ENCODE measurements at regions not wholly inside any gene's neighbourhood (a gene's known extent, or its start where the extent isn't known, plus 50 kb on each side); places are given as distances from the start of the nearest gene placed in this dataset.
A peak's percentile ranks its signal among the peaks of the same experiment; 100 is the strongest.

GRCh38 chr2:157046396-157046795 lies 211.1 kb upstream of the GALNT5 start:
- H3K27me3 Mint-ChIP-seq (ENCODE audit: insufficient read depth) = no peaks in the 10 kb centered on the region
- no peak for TF ChIP-seq CTCF (IDR thresholded peaks at IDR 0.05)
- H3K36me3 Mint-ChIP-seq (ENCODE audit: low read depth) = no peaks in the 10 kb centered on the region
- H3K4me3 Mint-ChIP-seq = no peak overlapping the region
- peaks cover 12% of the 10 kb centered on the region for H3K4me1 Mint-ChIP-seq (ENCODE audit: low read depth)
- no peak overlapping the region for H3K27ac Mint-ChIP-seq
- H3K9me3 Mint-ChIP-seq = no peaks in the 10 kb centered on the region
- DNase-seq = no peak

GRCh38 chr2:157052685-157053224 lies 204.8 kb upstream of the GALNT5 start:
- H3K4me3 Mint-ChIP-seq = peak overlapping the region; percentile 5
- no peaks in the 10 kb centered on the region for H3K27me3 Mint-ChIP-seq (ENCODE audit: insufficient read depth)
- no peaks in the 10 kb centered on the region for H3K9me3 Mint-ChIP-seq
- H3K4me1 Mint-ChIP-seq (ENCODE audit: low read depth) = peaks cover 64% of the 10 kb centered on the region
- H3K36me3 Mint-ChIP-seq (ENCODE audit: low read depth) = no peaks in the 10 kb centered on the region
- H3K27ac Mint-ChIP-seq = peak overlapping the region; percentile 56
- DNase-seq = peak; percentile 71
- no peak for TF ChIP-seq CTCF (IDR thresholded peaks at IDR 0.05)

GRCh38 chr2:157053876-157054275 lies 203.6 kb upstream of the GALNT5 start:
- no peak for TF ChIP-seq CTCF (IDR thresholded peaks at IDR 0.05)
- no peaks in the 10 kb centered on the region for H3K9me3 Mint-ChIP-seq
- no peaks in the 10 kb centered on the region for H3K36me3 Mint-ChIP-seq (ENCODE audit: low read depth)

GRCh38 chr2:157055660-157056199 lies 201.8 kb upstream of the GALNT5 start:
- no peaks in the 10 kb centered on the region for H3K36me3 Mint-ChIP-seq (ENCODE audit: low read depth)
- H3K27ac Mint-ChIP-seq = peak overlapping the region; percentile 50
- peak overlapping the region; percentile 69 for H3K4me3 Mint-ChIP-seq
- TF ChIP-seq CTCF (IDR thresholded peaks at IDR 0.05) = peak; percentile 89
- H3K4me1 Mint-ChIP-seq (ENCODE audit: low read depth) = peaks cover 64% of the 10 kb centered on the region
- H3K9me3 Mint-ChIP-seq = no peaks in the 10 kb centered on the region
- H3K27me3 Mint-ChIP-seq (ENCODE audit: insufficient read depth) = no peaks in the 10 kb centered on the region; the same call in 1 of the 2 replicates
- DNase-seq = peak; percentile 11

More at GRCh38 chr2:157053876-157054275, 203.6 kb upstream of the GALNT5 start:
- H3K27ac Mint-ChIP-seq = no peak overlapping the region
- no peak for DNase-seq
- peaks cover 64% of the 10 kb centered on the region for H3K4me1 Mint-ChIP-seq (ENCODE audit: low read depth)
- H3K27me3 Mint-ChIP-seq (ENCODE audit: insufficient read depth) = no peaks in the 10 kb centered on the region
- H3K4me3 Mint-ChIP-seq = no peak overlapping the region

DNA sequence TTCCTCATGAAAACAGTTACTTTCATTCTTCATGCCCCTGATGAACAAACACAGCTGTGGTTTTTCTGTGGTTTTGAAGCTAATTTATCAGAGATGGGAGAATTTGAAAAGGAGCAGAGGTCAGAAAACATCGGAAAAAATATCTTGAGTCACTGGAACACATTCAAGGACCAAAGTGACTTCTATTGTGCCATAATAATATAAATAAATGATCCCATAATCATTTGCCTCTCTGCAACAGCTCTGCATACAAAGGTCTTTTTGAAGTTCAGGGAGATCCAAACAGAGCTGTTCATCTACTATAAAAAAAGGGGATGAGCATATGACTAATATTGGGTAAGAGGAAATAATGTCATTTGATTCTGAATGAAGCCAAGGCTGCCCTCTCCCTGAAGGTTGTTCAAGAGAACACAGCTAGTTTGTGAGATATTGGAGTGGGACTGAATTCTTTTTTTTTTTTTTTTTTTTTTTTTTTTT lies 201.3 kb upstream of the GALNT5 start:
- Mint-ChIP-seq H3K4me1 (ENCODE audit: low read depth) (peaks cover 60% of the 10 kb centered on the region), H3K27me3 (ENCODE audit: insufficient read depth) (peaks cover 3% of the 10 kb centered on the region), H3K36me3 (ENCODE audit: low read depth) (no peaks in the 10 kb centered on the region), H3K4me3 (peak overlapping the region; percentile 69), H3K27ac (peak overlapping the region; percentile 50), H3K9me3 (no peaks in the 10 kb centered on the region)
- TF ChIP-seq CTCF (IDR thresholded peaks at IDR 0.05) = no peak
- DNase-seq = peak; percentile 50
